ENCODE measurements at regions not wholly inside any gene's neighbourhood (a gene's known extent, or its start where the extent isn't known, plus 50 kb on each side); places are given as distances from the start of the nearest gene placed in this dataset.

DNA sequence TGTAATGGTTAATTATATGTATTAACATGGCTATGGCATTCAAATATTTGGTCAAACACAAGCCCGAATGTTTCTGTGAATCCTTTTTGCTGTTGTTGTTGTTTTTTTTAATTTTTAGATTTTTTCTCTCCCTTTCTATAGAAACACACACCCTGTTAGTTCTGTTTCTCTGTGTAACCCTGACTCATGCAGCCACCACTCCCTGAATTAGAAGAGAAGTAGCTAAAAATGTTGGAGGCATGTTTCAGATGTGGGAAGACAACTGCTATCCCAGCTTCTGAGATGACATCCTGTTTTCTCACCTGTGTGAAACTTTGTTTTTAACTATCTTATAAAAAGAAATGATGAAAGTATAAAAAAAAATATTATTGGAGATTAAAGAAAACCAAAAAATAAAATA is 219.6 kb upstream of the RGPD4 start:
- DNase-seq: no peak
- no peak overlapping the region for H3K27ac ChIP-seq (ENCODE audit: low read length)
- no peak overlapping the region for H3K4me3 ChIP-seq (ENCODE audit: low read length)
- H3K9me2 ChIP-seq (replicated peaks; ENCODE audit: insufficient read depth, low read length): no peaks in the 10 kb centered on the region
- H4K20me1 ChIP-seq (ENCODE audit: insufficient read depth, low read depth, low read length): no peaks in the 10 kb centered on the region
- H3K4me1 ChIP-seq (ENCODE audit: low read length): no peaks in the 10 kb centered on the region
- no peak overlapping the region for H3K4me2 ChIP-seq (ENCODE audit: low read depth, low read length, poor library complexity, severe bottlenecking)
- H3K9ac ChIP-seq (ENCODE audit: low read length): no peak overlapping the region
- no peaks in the 10 kb centered on the region for H3K36me3 ChIP-seq (ENCODE audit: insufficient read depth, low read length)
- H3K79me2 ChIP-seq (ENCODE audit: low read length): no peaks in the 10 kb centered on the region
- no peaks in the 10 kb centered on the region for H3K9me3 ChIP-seq (ENCODE audit: low read length)
- no peaks in the 10 kb centered on the region for H3K27me3 ChIP-seq (ENCODE audit: low read length)
- no peak overlapping the region for H2AFZ ChIP-seq (ENCODE audit: low read length)

DNA sequence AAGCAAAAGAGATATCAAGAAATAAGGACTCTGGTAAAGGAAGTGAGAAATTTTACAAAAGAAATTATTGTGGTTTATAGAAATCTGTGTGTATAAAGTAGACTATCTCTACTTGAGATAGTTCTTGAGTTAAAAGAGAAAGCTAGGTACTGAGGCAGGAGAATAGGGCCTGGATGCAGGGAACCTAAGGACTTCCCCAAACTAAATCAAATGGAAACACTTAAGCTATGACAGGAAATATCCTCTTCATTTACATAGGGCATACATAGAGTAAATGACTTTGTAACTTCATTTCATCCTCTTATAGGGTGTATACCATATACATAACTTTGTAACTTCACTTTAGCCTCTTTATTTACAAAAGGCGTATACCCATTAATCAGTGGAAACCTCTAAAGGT is 219.2 kb upstream of the RGPD4 start:
- Histone ChIP-seq H3K4me1 (ENCODE audit: low read length) (no peaks in the 10 kb centered on the region), H3K9me3 (ENCODE audit: low read length) (no peaks in the 10 kb centered on the region), H3K4me2 (ENCODE audit: low read depth, low read length, poor library complexity, severe bottlenecking) (no peak overlapping the region), H3K79me2 (ENCODE audit: low read length) (no peaks in the 10 kb centered on the region), H3K9me2 (replicated peaks; ENCODE audit: insufficient read depth, low read length) (no peaks in the 10 kb centered on the region), H3K27me3 (ENCODE audit: low read length) (no peaks in the 10 kb centered on the region), H3K4me3 (ENCODE audit: low read length) (no peak overlapping the region), H3K27ac (ENCODE audit: low read length) (no peak overlapping the region), H2AFZ (ENCODE audit: low read length) (no peak overlapping the region), H3K36me3 (ENCODE audit: insufficient read depth, low read length) (no peaks in the 10 kb centered on the region), H3K9ac (ENCODE audit: low read length) (no peak overlapping the region), H4K20me1 (ENCODE audit: insufficient read depth, low read depth, low read length) (no peaks in the 10 kb centered on the region)
- DNase-seq: no peak

DNA sequence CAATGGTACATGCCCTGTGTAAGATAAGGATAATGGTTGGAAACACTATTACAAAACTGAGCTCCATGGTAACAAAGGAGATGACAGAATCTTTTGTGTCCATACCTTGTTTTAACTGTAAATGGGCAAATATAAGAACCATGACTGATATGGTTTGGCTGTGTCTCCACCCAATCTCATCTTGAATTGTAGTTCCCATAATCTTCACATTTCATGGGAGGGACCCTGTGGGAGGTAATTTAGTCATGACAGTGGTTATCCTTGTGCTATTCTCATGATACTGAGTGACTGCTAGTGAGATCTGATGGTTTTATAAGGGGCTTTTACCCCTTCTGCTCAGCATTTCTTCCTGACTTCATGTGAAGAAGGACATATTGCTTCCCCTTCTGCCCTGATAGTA is 211.7 kb upstream of the RGPD4 start:
- Histone ChIP-seq H3K36me3 (ENCODE audit: insufficient read depth, low read length) (no peaks in the 10 kb centered on the region), H3K79me2 (ENCODE audit: low read length) (no peaks in the 10 kb centered on the region), H3K27me3 (ENCODE audit: low read length) (no peaks in the 10 kb centered on the region), H3K4me1 (ENCODE audit: low read length) (no peaks in the 10 kb centered on the region), H3K9me2 (replicated peaks; ENCODE audit: insufficient read depth, low read length) (no peaks in the 10 kb centered on the region), H3K4me2 (ENCODE audit: low read depth, low read length, poor library complexity, severe bottlenecking) (no peak overlapping the region), H3K4me3 (ENCODE audit: low read length) (no peak overlapping the region), H3K9me3 (ENCODE audit: low read length) (no peaks in the 10 kb centered on the region; the same call in 1 of the 2 replicates), H2AFZ (ENCODE audit: low read length) (no peak overlapping the region), H4K20me1 (ENCODE audit: insufficient read depth, low read depth, low read length) (no peaks in the 10 kb centered on the region), H3K9ac (ENCODE audit: low read length) (no peak overlapping the region), H3K27ac (ENCODE audit: low read length) (no peak overlapping the region)
- no peak for DNase-seq

DNA sequence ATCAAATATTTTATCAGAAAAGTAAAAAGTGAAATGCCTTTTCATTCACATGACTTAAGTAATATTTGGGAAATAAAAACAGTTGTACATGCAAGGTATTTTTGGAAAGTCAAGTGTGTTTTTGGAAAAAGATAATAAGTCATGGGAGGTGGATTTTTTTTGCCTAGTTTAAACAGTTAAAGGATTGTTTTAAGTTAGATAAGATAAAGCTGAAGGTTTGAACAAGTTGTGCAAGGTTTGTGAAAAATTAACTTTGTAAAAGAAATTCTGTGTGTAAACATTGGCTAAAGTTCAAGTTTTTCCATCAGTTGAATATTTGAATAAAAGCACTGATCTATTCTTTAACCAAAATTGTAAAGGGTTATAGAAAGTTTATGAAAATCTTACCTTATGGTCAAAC is 207.9 kb upstream of the RGPD4 start:
- Histone ChIP-seq H3K27me3 (ENCODE audit: low read length) (no peaks in the 10 kb centered on the region), H3K9me3 (ENCODE audit: low read length) (no peaks in the 10 kb centered on the region; the same call in 1 of the 2 replicates), H3K4me1 (ENCODE audit: low read length) (no peaks in the 10 kb centered on the region), H3K9me2 (replicated peaks; ENCODE audit: insufficient read depth, low read length) (no peaks in the 10 kb centered on the region), H3K4me3 (ENCODE audit: low read length) (no peak overlapping the region), H3K79me2 (ENCODE audit: low read length) (no peaks in the 10 kb centered on the region), H2AFZ (ENCODE audit: low read length) (no peak overlapping the region), H4K20me1 (ENCODE audit: insufficient read depth, low read depth, low read length) (no peaks in the 10 kb centered on the region), H3K4me2 (ENCODE audit: low read depth, low read length, poor library complexity, severe bottlenecking) (no peak overlapping the region), H3K36me3 (ENCODE audit: insufficient read depth, low read length) (no peaks in the 10 kb centered on the region), H3K9ac (ENCODE audit: low read length) (no peak overlapping the region), H3K27ac (ENCODE audit: low read length) (no peak overlapping the region)
- DNase-seq: no peak

DNA sequence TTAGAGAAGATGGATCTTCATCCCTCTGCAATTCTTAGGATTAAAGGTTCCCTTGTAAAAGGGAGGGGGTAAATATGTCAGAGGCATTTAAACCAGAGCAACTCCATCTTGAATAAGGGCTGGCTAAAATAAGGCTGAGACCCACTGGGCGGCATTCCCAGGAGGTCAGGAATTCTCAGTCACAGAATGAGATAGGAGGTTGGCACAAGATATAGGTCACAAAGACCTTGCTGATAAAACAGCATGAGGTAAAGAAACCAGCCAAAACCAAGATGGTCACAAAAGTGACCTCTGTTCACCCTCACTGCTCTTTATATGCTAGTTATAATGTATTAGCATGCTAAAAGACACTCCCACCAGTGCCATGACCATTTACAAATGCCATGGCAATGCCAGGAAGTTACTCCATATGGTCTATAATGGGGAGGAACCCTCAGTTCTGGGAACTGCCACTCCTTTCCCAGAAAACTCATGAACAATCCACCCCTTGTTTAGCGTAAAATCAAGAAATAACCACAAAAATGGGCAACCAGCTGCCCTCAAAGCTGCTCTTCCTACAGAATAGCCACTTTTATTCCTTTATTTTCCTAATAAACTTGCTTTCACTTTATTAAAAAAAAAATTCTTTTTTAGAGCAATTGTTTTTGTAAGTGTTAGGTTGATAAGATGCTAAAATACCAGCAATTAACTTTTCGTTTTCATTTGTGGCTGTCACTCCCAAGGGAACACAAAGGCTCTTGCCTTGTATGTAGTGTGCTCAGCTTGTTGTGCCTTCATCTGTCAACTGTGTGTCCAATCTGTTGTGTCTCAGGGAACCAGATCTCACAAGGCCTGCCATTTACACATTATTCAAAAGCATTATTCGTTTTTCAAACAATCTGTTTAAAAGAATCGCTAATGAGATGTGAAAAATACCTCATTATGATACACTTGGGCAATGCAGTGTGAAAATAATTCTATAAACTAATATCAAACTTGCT is 205.2 kb upstream of the RGPD4 start:
- no peaks in the 10 kb centered on the region for H3K36me3 ChIP-seq (ENCODE audit: insufficient read depth, low read length)
- H3K9me2 ChIP-seq (replicated peaks; ENCODE audit: insufficient read depth, low read length): no peaks in the 10 kb centered on the region
- H3K4me1 ChIP-seq (ENCODE audit: low read length): no peaks in the 10 kb centered on the region
- no peak overlapping the region for H2AFZ ChIP-seq (ENCODE audit: low read length)
- no peaks in the 10 kb centered on the region for H3K27me3 ChIP-seq (ENCODE audit: low read length)
- no peak overlapping the region for H3K4me3 ChIP-seq (ENCODE audit: low read length)
- H3K27ac ChIP-seq (ENCODE audit: low read length): no peak overlapping the region
- DNase-seq: no peak
- no peak overlapping the region for H3K9ac ChIP-seq (ENCODE audit: low read length)
- no peak overlapping the region for H3K4me2 ChIP-seq (ENCODE audit: low read depth, low read length, poor library complexity, severe bottlenecking)
- no peaks in the 10 kb centered on the region for H4K20me1 ChIP-seq (ENCODE audit: insufficient read depth, low read depth, low read length)
- H3K79me2 ChIP-seq (ENCODE audit: low read length): no peaks in the 10 kb centered on the region
- no peaks in the 10 kb centered on the region; the same call in 1 of the 2 replicates for H3K9me3 ChIP-seq (ENCODE audit: low read length)

DNA sequence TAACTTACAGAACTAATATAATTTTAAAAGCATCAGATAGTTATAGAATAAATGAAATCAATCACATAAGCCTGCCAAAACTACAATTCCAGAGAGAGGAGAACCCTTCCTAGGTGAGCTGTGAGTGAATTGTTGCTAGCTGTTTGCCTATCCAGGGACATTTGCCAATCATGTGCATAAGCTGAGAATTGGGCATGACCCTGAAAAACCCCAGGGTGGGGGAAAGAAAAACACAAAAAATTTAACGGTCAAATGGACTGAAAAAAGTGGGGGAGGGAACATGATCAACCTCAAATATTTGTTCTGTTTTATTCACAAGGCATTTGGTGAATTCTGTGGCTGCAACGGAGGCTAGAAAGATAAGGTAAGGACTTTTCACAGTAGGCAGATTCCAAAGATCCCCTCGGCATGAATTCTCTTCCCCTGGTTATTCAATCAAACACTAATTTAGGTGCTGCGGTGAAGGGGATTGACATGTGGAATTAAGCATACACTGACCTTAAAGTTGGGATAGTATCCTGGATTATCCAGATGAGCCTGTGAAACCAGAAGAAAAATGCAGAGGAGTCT is 203.9 kb upstream of the RGPD4 start:
- no peaks in the 10 kb centered on the region; the same call in 1 of the 2 replicates for H3K9me3 ChIP-seq (ENCODE audit: low read length)
- DNase-seq: no peak
- H3K79me2 ChIP-seq (ENCODE audit: low read length): no peaks in the 10 kb centered on the region
- no peak overlapping the region for H3K4me2 ChIP-seq (ENCODE audit: low read depth, low read length, poor library complexity, severe bottlenecking)
- H3K9me2 ChIP-seq (replicated peaks; ENCODE audit: insufficient read depth, low read length): no peaks in the 10 kb centered on the region
- H3K4me3 ChIP-seq (ENCODE audit: low read length): no peak overlapping the region
- H3K27ac ChIP-seq (ENCODE audit: low read length): no peak overlapping the region
- H4K20me1 ChIP-seq (ENCODE audit: insufficient read depth, low read depth, low read length): no peaks in the 10 kb centered on the region
- no peaks in the 10 kb centered on the region for H3K27me3 ChIP-seq (ENCODE audit: low read length)
- no peaks in the 10 kb centered on the region for H3K36me3 ChIP-seq (ENCODE audit: insufficient read depth, low read length)
- H2AFZ ChIP-seq (ENCODE audit: low read length): no peak overlapping the region
- no peak overlapping the region for H3K9ac ChIP-seq (ENCODE audit: low read length)
- no peaks in the 10 kb centered on the region for H3K4me1 ChIP-seq (ENCODE audit: low read length)

DNA sequence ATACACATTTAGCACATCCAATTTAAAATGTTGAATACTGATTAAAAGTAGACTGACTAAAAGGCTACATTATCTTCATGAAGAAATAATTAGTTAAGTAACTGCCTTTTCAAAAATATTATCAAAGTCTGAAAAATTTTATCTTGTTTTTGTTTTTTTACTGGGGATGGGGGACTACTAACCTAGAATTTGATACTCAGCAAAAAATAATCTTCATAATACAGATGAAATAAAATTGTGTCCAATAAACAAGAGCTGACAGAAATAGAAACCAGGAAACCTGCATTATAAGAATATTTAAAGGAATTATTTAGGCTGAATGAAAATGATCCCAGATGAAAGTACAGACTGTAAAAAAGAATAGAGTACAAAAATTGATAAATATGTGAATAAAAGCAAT is 200.7 kb upstream of the RGPD4 start:
- no peak overlapping the region for H3K27ac ChIP-seq (ENCODE audit: low read length)
- no peaks in the 10 kb centered on the region for H3K79me2 ChIP-seq (ENCODE audit: low read length)

DNA sequence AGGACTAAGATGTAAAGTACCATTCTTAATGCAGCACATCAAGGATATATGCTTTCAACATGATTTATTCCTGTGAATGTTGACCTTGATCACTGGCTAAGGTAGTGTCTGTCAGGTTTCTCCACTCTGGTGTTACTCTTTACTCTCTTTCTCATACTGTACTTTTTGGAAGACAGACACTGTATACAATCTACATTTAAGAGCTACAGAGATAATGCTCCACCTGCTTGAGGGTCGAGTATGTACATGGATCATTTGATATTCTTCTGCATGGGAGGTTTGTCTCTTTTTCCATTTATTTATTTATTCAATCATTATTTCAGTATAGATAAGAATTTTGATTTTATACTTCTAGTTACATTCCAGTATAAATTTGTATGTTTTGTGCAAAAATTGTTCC is 199.5 kb upstream of the RGPD4 start:
- no peaks in the 10 kb centered on the region for H3K79me2 ChIP-seq (ENCODE audit: low read length)
- no peak overlapping the region for H3K9ac ChIP-seq (ENCODE audit: low read length)
- H3K36me3 ChIP-seq (ENCODE audit: insufficient read depth, low read length): no peaks in the 10 kb centered on the region
- no peak overlapping the region for H3K4me2 ChIP-seq (ENCODE audit: low read depth, low read length, poor library complexity, severe bottlenecking)
- no peaks in the 10 kb centered on the region for H3K27me3 ChIP-seq (ENCODE audit: low read length)
- H3K9me3 ChIP-seq (ENCODE audit: low read length): no peaks in the 10 kb centered on the region
- no peaks in the 10 kb centered on the region for H3K4me1 ChIP-seq (ENCODE audit: low read length)
- no peak overlapping the region for H3K4me3 ChIP-seq (ENCODE audit: low read length)
- DNase-seq: no peak
- no peaks in the 10 kb centered on the region for H3K9me2 ChIP-seq (replicated peaks; ENCODE audit: insufficient read depth, low read length)
- H2AFZ ChIP-seq (ENCODE audit: low read length): no peak overlapping the region
- H3K27ac ChIP-seq (ENCODE audit: low read length): no peak overlapping the region
- H4K20me1 ChIP-seq (ENCODE audit: insufficient read depth, low read depth, low read length): no peaks in the 10 kb centered on the region

More for the DNA sequence above, 200.7 kb upstream of the RGPD4 start:
- Histone ChIP-seq H3K36me3 (ENCODE audit: insufficient read depth, low read length) (no peaks in the 10 kb centered on the region), H3K27me3 (ENCODE audit: low read length) (no peaks in the 10 kb centered on the region), H3K9me3 (ENCODE audit: low read length) (no peaks in the 10 kb centered on the region), H4K20me1 (ENCODE audit: insufficient read depth, low read depth, low read length) (no peaks in the 10 kb centered on the region), H3K4me2 (ENCODE audit: low read depth, low read length, poor library complexity, severe bottlenecking) (no peak overlapping the region), H2AFZ (ENCODE audit: low read length) (no peak overlapping the region), H3K4me1 (ENCODE audit: low read length) (no peaks in the 10 kb centered on the region), H3K4me3 (ENCODE audit: low read length) (no peak overlapping the region), H3K9ac (ENCODE audit: low read length) (no peak overlapping the region), H3K9me2 (replicated peaks; ENCODE audit: insufficient read depth, low read length) (no peaks in the 10 kb centered on the region)
- DNase-seq: no peak

Measured in Karpas-422 (cell line).